ENCODE measurements at regions not wholly inside any gene's neighbourhood (a gene's known extent, or its start where the extent isn't known, plus 50 kb on each side); places are given as distances from the start of the nearest gene placed in this dataset.

DNA sequence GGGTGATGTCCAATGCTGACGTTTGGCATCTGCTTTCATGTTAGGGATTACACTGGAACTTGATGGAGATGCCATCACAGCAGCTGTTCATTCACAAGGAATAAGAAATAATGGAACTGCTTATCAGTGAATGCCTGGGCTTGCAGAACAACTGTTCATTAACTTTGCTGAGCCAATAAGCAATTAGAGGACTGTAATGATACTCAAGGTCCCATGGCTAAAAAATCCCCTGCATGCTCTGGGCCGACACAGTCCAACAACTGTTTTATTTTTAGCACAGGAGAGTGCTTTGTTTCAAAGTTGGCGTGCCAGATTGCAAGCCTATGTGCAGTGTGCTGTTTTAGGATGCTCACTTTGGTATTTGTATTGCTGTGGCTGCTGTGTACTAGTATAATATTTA, 408.0 kb upstream of the RGPD4 start:
- no peak for DNase-seq (ENCODE audit: low read depth, low spot score)
- in situ Hi-C loops (cut with HindIII; ENCODE audit: low pct_unique_long_range_greater_than_20kb, low sequenced_read_pairs), result no loop called here

DNA sequence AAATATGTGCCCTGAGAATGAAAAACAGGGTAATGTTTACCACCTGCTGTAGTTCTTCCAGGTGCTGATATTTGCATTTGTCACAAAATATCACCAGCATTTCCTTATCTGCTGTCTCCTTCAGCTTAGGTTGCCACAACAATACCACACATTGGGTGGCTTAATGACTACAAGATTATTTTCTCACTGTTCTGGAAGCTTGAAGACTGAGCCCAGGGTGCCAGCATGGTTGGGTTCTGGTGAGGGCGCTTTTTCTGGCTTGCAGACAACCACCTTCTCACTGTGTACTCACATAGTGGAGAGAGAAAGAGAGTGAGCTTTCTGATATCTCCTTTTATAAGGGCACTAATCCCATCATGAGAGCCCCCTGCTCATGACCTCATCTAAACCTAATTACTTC, 407.5 kb upstream of the RGPD4 start:
- no peak for DNase-seq (ENCODE audit: low read depth, low spot score)
- in situ Hi-C loops (cut with HindIII; ENCODE audit: low pct_unique_long_range_greater_than_20kb, low sequenced_read_pairs), result no loop called here

DNA sequence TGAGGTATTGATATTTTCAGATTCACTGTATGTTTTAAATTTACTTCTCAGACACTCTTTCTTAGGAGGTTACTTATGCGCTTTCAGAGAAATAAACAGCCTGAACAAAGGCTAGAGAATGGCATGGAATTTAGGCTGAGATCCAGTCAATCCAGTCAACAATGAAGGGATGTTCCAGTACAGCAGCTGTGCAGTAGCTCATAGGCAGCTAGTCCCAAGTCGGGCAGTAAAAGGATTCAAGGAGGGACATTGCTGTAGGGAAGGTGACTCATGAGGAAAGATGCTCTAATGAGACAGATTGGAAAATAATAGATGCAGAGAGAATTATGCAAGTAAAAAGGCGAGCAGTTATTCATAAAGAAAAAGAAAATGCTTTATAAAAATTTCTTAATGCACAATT, 397.9 kb upstream of the RGPD4 start:
- no peak for DNase-seq (ENCODE audit: low read depth, low spot score)
- in situ Hi-C loops (cut with HindIII; ENCODE audit: low pct_unique_long_range_greater_than_20kb, low sequenced_read_pairs), result no loop called here

DNA sequence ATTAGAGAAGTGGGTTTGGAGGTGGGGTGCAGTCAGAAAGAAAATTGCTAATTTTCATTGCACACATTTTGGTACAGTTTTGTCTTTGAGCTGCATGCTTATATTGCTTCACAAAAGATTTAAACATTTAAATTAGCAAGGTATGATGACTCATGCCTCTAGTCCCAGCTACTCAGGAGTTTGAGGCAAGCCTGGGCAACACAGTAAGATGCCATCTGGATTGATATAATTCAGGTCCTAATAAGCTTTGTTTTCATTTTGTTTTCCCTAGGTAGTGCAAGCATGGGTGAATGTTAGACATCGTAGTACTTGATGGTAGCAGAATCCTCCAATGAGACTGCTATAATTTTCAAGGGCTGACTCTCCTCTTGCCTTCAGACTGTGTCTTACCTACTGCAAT, 396.7 kb upstream of the RGPD4 start:
- in situ Hi-C loops (cut with HindIII; ENCODE audit: low pct_unique_long_range_greater_than_20kb, low sequenced_read_pairs), result no loop called here
- DNase-seq (ENCODE audit: low read depth, low spot score), result no peak

DNA sequence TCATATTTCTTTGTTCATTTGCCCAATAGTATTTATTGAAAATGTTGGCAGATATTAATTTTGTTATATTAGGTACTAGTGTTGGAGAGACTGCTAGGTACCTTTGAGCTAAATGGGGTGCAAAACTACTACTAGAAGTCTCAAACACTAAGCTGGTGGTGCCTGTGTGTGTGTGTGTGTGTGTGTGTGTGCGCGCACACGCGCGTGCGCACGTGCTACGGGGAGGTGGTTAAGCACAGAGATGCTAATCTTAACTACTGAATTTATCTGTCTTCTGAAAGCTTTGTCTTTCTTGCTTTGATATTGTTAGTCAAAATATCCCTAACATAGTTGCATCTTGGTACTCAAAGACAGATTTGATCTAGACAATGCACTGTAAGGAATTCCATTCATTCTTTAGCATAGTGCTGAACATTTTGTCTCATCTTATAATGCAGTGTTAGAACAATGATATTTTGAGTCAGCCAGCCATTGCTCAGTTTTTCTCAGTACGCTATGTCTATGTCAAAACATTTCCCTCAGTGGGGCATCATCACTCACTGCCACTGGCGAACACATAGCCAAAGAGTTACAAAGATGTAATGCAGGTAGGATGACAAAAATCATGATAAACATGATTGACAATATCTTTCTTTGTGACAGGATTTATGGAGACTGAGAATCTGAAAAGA, 396.0 kb upstream of the RGPD4 start:
- DNase-seq (ENCODE audit: low read depth, low spot score), result no peak
- in situ Hi-C loops (cut with HindIII; ENCODE audit: low pct_unique_long_range_greater_than_20kb, low sequenced_read_pairs), result no loop called here

DNA sequence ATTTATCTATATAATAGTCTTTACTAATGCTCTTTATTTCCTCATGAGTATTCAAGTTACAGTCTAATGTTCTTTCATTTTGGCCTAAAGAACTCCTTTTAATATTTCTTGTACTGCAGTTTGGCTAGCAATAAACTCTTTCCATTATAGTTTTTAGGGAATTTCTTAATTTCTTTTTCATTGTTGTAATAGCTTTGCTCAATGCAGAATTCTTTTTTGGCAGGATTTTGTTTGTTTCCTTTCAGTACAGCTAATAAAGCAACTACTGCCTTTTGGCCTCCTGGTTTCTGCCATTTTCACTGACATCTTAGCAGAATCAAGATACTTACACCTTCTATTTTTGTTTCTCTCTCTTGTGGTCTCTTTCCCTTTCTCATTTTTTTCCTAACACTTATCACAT, 390.4 kb upstream of the RGPD4 start:
- DNase-seq (ENCODE audit: low read depth, low spot score), result no peak
- in situ Hi-C loops (cut with HindIII; ENCODE audit: low pct_unique_long_range_greater_than_20kb, low sequenced_read_pairs), result no loop called here

DNA sequence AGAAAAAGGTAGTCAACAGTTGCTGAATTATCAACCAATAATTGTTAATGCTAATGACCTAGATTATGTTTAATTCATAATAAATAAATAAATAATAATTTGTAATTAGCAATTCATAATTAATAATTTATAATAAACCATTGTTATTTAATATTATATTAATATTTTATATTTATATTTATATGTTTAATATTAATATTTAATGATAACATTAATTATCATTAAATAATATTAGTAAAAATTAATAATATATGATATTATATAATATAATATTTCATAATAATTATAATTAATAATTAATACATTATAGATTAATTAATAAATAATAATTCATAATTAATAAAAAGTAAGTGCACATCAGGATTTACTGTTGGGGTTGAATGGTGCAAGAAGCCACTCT, 389.4 kb upstream of the RGPD4 start:
- in situ Hi-C loops (cut with HindIII; ENCODE audit: low pct_unique_long_range_greater_than_20kb, low sequenced_read_pairs), result no loop called here
- DNase-seq (ENCODE audit: low read depth, low spot score), result no peak

DNA sequence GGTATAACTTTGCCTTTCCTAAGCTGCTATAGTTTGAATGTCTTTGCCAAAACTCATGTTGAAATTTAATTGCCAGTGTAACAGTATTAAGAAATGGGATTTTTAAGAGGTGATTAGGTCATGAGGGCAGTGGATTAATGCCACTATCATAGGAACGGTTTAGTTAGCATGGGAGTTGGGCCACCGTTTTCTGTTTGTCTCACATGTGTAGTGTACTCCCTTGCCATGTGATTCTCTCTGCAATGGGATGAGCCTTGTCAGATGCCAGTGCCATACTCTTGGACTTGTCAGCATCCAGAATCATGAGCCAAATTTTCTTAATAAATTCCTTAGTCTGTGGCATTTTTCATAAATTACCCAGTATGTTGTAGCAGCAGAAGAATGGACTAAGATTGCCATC, 388.9 kb upstream of the RGPD4 start:
- in situ Hi-C loops (cut with HindIII; ENCODE audit: low pct_unique_long_range_greater_than_20kb, low sequenced_read_pairs), result no loop called here
- DNase-seq (ENCODE audit: low read depth, low spot score), result peak; percentile 4

DNA sequence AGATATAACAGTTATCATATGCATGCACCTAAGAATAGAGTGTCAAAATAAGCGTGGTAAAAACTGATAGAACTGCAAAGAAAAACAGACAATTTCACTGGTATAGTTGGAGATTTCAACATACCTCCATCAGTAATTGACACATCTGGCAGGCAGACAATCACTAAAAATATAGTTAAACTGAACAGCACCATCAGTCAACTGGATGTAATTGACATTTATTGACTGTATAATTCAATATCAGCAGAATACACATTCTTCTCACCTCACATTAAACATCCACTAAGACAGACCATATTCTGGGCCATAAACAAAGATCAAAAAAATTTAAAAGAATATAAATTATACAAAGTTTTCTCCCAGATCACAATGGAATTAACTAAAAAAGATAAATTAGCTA, 378.5 kb upstream of the RGPD4 start:
- in situ Hi-C loops (cut with HindIII; ENCODE audit: low pct_unique_long_range_greater_than_20kb, low sequenced_read_pairs), result no loop called here
- DNase-seq (ENCODE audit: low read depth, low spot score), result no peak

DNA sequence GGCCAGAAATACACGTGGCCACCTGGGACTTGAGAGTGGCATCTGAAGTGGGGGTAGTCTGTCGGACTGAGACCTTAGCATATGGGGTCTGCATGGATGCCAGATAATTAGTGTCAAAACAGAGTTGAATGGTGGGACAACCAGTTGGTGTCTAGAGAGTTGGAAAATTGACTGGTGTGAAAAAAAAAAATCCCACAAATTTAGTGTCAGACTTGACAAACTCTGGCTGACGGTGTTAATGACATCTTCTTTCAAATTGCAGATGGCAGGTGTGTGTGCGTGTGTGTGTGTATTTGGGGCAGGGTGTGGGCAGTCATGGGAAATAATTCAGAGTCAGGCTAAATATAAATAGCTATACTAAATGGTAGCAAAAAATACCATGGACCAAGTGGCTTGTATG, 365.4 kb upstream of the RGPD4 start:
- in situ Hi-C loops (cut with HindIII; ENCODE audit: low pct_unique_long_range_greater_than_20kb, low sequenced_read_pairs), result no loop called here
- no peak for DNase-seq (ENCODE audit: low read depth, low spot score)

DNA sequence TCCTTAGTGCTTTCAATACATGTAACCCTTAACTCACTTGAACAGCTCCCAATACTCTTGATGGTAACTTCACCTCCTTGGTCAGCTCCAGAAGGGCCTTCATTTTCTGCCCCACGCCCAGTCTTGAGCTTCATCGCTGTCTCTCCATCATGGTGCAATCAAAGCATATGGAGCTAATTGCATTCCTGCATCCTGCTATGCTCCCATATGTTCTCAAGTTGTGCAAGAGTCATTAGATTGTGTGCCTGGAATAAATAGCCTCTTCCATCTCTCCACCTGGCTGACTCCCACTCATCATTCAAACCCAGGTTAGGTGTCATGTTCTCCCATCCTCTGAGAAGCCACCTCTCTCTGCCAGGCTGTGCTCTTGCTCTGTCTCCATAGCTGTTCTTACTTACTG, 364.5 kb upstream of the RGPD4 start:
- no peak for DNase-seq (ENCODE audit: low read depth, low spot score)
- in situ Hi-C loops (cut with HindIII; ENCODE audit: low pct_unique_long_range_greater_than_20kb, low sequenced_read_pairs), result no loop called here

DNA sequence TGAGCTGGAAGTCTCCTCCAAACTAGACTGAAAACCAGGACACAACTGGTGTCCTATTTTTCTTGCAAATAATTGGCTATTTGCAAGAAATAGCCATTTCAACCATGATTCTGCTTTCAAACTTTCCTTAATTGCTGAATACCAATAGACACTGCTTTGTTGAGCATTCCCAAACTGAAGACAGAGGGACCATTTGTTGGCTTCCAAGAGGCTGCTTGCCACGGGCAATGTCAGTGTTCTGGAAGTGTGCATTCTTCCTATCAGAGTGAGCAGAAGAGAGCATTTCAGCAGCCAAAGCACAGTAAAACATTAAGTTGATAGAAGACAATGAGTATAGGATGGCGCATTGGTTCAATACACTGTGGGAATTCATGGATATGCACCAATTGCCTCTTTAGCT, 360.5 kb upstream of the RGPD4 start:
- peak; percentile 16 for DNase-seq (ENCODE audit: low read depth, low spot score)
- in situ Hi-C loops (cut with HindIII; ENCODE audit: low pct_unique_long_range_greater_than_20kb, low sequenced_read_pairs), result no loop called here

DNA sequence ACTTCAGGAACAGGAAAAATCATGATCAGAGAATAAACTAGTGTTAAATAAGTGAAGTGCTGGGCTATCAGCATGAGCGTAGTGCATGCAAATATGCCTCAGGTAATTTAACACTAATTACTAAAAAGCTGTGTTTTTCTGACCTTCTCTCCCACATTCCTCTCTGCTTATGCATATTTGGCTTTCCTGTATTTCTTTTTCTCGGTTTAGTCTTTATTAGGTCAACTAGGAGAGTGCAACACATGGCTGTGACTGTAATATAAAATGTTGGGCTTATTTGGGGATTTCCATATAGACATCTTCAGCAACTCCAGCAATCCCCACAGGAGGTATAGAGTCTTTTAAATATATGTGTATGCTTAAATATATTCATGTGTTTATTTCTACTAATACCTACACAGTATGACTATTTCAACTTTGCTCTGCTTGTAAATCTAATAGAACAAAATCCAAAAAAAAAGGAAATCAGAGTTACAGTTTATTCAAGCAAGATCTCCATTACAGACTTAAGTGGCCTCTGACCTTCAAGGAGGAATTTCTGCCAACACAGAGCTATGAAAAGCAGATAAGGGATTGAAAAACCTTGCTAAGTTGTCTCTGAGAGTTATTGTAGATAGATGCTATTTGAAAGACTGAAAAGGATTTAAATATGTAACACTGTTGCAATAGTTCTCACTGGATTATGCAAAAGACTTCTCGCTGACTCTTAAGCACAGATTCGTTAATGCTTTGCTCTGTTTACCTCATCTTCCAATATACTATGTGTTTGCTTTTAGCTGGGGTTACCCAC, 359.5 kb upstream of the RGPD4 start:
- DNase-seq (ENCODE audit: low read depth, low spot score), result no peak
- in situ Hi-C loops (cut with HindIII; ENCODE audit: low pct_unique_long_range_greater_than_20kb, low sequenced_read_pairs), result no loop called here

DNA sequence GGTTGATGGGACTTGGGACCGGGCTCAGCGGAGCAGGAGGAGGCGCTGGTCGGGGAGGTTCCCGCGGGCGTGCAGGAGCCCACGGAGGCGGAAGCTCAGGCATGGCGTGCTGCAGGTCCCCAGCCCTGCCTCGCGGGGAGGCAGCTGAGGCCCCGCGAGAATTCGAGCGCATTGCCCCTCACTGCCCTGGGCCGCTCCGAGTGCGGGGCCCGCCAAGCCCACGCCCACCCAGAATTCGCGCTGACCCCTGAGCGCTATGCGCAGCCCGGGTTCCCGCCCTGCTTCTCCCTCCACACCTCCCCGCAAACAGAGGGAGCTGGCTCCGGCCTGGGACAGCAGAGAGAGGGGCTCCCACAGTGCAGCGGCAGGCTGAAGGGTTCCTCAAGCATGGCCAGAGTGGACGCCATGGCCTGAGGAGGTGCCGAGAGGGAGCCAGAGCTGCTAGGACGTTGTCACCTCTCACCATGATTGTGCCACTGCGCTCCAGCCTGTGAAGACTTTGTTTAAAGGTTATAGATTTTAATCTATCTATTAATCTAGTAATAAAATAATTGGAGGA, 357.2 kb upstream of the RGPD4 start:
- in situ Hi-C loops (cut with HindIII; ENCODE audit: low pct_unique_long_range_greater_than_20kb, low sequenced_read_pairs), result no loop called here
- DNase-seq (ENCODE audit: low read depth, low spot score), result no peak

DNA sequence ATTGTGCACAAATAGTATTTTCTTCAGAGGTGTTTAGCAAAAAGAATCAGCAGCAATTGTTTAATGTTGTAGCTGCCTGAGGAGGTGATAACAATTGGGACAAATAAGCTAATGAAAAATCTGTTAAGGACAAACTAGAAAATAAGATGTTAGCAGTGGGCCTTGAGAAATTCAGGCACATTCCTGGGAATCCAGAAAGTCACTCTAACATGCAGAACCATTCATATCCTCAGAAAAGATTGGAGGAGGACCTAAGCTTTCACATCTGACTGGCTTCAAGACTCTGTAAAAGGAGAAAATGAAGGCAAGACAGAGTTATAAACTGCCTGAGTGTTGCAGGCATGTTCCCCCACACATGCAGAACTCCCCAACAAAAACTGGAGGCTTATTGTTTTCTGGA, 353.5 kb upstream of the RGPD4 start:
- in situ Hi-C loops (cut with HindIII; ENCODE audit: low pct_unique_long_range_greater_than_20kb, low sequenced_read_pairs), result no loop called here
- no peak for DNase-seq (ENCODE audit: low read depth, low spot score)

DNA sequence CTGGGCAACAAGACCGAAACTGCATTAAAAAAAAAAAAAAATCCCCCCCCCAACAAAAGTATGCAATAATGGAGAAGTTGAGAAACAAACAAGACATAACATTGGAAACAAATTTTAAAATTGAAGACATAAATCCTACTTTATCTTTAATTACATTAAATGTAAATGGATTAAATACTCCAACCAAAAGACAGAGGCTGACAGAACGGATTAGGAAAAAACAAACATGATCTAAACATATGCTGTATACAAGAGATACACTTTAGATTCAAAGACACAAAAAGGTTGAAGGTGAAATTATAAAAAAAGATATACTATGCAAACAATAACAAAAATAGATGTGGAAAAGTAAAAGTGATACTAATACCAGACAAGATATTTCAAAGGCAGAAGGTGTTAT, 350.8 kb upstream of the RGPD4 start:
- no peak for DNase-seq (ENCODE audit: low read depth, low spot score)
- in situ Hi-C loops (cut with HindIII; ENCODE audit: low pct_unique_long_range_greater_than_20kb, low sequenced_read_pairs), result no loop called here

DNA sequence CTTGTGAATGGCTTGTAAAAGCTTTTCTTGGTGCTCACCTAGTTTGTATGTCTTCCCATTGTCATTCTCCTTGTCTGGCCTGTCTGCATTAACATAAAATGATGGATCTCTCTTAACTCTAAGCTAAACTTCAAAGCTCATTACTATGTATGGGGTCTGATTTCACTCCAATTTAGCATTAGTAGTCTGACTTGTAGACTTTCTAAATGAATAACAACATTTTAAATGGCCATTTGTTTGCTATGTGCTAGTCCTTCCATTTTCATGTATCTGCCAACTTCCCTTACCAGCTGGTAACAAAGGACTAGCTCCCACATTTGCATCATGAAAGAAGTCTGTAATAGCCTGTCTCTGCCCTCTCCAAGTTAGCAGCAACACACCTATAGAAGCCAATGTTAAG, 324.2 kb upstream of the RGPD4 start:
- in situ Hi-C loops (cut with HindIII; ENCODE audit: low pct_unique_long_range_greater_than_20kb, low sequenced_read_pairs), result no loop called here
- DNase-seq (ENCODE audit: low read depth, low spot score), result no peak

DNA sequence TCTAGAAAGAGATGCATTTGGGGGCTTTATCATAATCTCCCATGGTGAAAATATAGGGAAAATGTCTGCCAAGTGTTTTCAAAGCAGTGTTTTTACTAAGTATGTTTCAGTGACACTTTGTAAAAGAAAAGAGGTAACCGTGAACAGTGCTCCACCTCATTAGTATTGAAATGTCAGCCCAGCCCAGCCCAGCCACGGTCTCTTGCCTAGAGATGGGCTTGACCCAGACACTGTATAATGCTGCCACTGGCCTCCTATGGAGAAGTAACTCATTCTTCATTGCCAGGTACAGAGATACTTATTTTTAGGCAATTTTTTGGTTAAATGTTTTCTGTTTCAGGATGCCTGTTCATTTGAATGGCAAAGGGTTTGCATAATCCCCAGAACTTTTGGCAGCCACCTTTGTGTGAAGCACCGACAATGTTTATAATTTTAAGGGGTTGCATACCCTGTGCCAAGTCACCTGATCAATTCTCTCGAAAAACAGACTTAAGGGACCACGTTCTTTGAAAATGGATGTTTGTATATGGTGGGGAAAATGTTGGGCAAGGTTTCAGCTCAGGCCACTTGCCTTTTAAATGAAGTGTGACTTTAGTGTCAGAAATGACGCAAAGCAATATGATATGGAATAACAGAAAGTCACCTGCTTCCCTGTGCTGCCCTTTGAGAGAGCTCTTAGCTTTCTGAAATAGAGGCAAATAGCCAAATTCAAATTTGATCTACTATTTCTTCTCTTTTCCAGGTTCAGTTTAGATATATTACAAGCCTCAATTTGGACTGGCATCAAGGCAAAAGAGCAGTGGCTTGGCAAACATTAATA, 314.5 kb upstream of the RGPD4 start:
- in situ Hi-C loops (cut with HindIII; ENCODE audit: low pct_unique_long_range_greater_than_20kb, low sequenced_read_pairs), result no loop called here
- no peak for DNase-seq (ENCODE audit: low read depth, low spot score)
